GM19239 (cell line): ENCODE measurements at regions not wholly inside any gene's neighbourhood (a gene's known extent, or its start where the extent isn't known, plus 50 kb on each side); places are given as distances from the start of the nearest gene placed in this dataset.
"Not testable (repeated sequence)": the region's sequence is repeated elsewhere in the genome, so short reads cannot be mapped to it uniquely, and the experiment has no call there.

Experiments used
- DNase-seq: peaks from one replicate; pipeline ENCODE4 v3.0.0; 2011; ENCODE audit warnings: low spot score; ENCODE audit not compliant: insufficient read length
- FAIRE-seq: peaks from 2 replicates; lab custom pipeline; 2011; peaks lifted over from hg19 to GRCh38; lab: Jason Lieb, UNC

DNA sequence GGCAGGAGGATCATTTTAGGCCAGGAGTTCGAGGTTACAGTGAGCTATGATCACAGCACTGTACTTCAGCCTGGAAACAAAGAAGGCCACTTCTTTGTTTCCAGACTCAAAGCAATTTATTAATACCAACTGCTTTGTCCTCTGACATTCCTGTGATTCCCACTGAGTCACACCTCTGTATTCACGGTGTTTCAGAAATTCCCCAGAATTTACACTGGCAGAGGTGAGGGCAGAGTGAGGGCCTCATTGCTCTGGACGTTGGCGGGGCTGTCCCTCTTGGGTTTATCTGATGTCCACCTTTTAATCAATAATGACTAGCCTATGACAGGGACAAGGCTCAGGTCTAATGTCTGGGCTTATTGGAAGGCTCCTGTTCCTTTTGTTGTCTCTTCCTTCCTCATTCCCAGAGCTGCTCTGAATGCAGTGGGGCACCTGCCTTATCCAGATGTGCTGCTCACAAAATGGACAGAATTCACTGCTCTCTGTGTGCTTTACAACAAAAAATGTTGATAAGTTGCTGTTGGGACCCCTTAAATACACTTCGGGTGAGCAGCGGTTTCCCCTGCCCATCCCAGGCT lies 160.1 kb downstream of the BCL2L11 start:
- DNase-seq, FAIRE-seq: not testable (repeated sequence)

GRCh38 chr2:111282162-111282561 lies 161.4 kb downstream of the BCL2L11 start:
- not testable (repeated sequence) for FAIRE-seq, DNase-seq

DNA sequence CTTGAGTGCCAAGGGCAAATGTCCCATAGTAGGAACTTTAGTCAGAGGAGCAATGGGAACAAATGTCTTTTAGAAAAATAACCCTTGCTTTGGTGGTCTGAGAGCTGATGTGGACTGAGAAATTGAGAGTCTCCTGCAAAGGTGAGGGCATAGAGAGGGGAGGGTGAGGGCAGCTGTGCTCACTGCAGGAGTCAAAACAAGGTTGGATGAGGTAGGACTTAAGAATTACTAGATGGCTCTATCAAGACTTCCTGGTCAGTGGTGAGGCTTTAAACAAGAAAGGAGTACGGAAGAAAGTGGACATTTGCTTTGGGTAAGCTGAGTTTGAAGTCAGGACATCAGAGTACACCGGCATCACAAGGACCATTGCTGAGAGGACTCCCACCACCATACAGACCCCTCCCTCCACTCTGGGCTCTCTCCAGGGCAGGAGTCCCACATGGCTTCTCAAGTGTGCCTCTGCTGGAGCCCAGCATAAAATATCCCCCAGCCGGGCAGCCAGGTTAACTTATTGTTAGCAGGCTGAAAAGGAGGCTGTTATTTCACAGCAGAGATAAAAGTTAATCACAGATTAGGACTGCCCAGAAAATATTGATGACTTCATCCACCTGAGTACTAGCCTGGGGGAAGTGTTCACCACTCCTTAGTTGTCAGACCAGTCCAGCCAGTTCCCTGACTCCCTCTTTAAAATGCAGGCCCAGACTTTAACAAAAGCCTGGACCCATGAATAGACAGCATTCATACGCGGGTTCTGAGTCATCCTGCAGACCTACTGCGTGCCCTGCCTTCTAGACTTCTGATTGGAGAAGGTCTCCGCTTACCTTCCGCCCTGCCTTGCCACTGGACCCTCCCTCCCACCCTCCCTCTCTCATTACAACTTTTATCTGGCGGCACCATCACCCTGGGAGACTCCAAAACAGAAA lies 167.2 kb downstream of the BCL2L11 start:
- DNase-seq, FAIRE-seq: not testable (repeated sequence)

- FAIRE-seq, DNase-seq: not testable (repeated sequence)
These were observed 169.7 kb downstream of the BCL2L11 start for GRCh38 chr2:111290370-111290769.

- FAIRE-seq, DNase-seq: not testable (repeated sequence)
These were observed 170.9 kb downstream of the BCL2L11 start for GRCh38 chr2:111291566-111291965.

DNA sequence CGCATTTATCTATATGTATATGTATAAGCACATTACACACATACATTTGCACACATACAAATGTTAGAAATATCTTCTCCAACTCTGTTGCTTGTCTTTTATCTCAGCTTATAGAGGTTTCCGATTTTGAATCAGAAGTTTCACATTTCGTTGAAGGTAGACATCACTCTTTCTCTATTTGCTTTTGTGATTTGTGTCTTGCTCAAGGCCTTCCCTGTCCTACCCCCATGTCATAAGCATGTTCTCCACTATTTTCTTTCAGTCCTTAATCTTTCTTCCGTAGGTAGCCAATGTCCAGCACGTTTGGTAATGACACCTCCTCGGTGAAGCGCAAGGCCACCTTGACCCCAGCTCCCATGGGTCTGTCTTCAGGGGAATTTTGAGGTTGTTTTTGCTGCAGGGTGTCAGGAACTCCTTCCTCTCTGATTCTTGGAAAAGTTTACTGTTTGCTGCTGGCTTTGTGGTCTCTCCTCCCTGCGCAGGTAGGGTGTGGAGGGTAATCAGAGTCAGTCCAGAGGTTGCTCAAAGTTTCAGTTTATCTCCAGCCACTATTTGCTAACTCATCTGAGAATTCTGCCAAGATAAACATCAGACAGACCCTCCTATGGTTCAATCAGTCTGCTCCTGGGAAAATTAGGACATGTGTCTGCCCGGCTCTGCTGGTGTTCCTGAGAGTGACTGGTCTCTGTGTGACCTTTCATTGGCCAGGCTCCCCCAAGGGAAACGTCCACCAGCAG lies 171.7 kb downstream of the BCL2L11 start:
- not testable (repeated sequence) for FAIRE-seq, DNase-seq

DNA sequence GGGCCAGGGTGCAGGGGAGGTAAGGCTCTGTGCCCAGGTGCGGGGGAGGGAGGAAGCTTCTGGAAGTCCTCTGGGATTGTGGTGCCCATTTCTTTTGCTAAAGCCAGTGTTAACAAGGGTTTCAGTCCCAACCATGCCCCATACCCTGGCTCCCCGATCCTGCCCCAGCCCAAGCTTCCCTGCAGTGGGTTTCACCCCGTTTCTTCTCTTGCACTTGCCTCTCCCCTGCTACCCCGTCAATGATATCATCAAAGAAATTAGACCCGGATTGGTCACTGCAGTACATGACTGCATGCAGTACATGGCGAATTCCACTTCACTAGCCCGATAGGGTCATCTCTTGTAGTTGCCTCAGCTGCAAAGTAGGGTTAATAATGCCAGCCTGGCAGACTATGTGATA lies 174.0 kb downstream of the BCL2L11 start:
- not testable (repeated sequence) for DNase-seq, FAIRE-seq

GRCh38 chr2:111296122-111296804 lies 175.5 kb downstream of the BCL2L11 start:
- not testable (repeated sequence) for DNase-seq, FAIRE-seq

- not testable (repeated sequence) for DNase-seq, FAIRE-seq
These were observed 176.4 kb downstream of the BCL2L11 start for GRCh38 chr2:111297128-111297527.

GRCh38 chr2:111298927-111299326 lies 178.2 kb downstream of the BCL2L11 start:
- not testable (repeated sequence) for DNase-seq, FAIRE-seq

- DNase-seq, FAIRE-seq: not testable (repeated sequence)
These were observed 178.9 kb downstream of the BCL2L11 start for GRCh38 chr2:111299635-111300034.

- not testable (repeated sequence) for FAIRE-seq, DNase-seq
These were observed 181.0 kb downstream of the BCL2L11 start for GRCh38 chr2:111301677-111302076.

- FAIRE-seq, DNase-seq: not testable (repeated sequence)
These were observed 181.9 kb downstream of the BCL2L11 start for GRCh38 chr2:111302397-111303218.

DNA sequence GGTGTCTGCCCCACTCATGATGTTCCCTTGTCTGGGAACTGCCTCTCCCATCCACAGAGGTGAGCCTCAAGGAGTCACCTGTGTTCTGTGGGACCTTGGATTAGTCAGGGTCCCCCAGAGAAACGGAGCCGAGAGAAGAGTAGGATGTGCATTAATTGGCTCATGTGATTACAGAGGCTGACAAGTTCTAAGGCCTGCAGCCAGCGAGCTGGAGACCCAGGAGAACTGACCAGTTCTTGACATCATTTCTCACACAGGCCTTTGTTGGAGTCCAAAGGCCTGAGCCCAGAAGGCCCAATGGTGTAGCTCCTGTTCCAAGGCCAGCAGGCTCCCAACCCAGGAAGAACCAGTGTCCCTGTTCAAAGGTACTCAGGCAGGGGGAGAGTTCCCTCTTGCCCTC lies 186.6 kb downstream of the BCL2L11 start:
- not testable (repeated sequence) for DNase-seq, FAIRE-seq

DNA sequence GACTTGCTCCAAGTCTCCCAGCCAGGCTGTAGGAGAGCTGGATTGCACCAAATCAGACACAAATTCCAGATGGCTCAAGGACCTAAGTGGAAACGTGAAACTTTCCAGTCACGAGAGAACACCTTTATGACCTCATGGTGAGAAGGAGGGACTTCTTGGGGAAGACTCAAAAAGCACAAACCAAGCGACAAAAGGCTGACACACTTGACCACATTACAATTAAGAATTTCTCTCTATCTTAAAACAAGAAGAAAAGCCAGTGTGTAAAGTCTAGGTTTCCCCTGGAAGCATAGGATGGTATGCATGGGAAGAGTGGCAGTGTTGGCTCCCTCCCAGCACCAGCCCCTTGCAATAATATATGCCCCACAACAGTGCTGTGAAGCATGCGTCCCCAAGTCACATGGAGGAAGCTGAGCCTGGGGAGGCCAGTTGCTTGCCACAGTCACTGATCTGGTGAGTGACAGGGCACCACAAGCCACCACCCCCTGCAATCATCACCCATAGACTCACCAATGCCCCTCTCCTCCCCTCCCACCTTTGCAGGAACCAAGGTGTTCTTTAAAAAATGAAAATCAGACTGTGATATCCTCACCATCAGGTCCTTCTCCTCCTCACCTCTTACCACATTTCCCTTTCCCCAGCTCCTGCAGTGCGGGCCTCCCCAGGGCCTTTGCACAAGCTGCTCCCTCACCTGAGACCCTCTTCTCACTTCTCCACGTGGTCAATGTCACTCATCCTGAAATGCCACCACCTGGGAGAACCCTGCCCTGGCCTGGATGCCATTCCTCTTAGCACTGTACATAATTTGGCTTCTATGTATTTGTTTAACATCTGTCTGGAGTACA lies 188.7 kb downstream of the BCL2L11 start:
- DNase-seq, FAIRE-seq: not testable (repeated sequence)

- DNase-seq, FAIRE-seq: not testable (repeated sequence)
These were observed 189.7 kb downstream of the BCL2L11 start for GRCh38 chr2:111310395-111310794.

DNA sequence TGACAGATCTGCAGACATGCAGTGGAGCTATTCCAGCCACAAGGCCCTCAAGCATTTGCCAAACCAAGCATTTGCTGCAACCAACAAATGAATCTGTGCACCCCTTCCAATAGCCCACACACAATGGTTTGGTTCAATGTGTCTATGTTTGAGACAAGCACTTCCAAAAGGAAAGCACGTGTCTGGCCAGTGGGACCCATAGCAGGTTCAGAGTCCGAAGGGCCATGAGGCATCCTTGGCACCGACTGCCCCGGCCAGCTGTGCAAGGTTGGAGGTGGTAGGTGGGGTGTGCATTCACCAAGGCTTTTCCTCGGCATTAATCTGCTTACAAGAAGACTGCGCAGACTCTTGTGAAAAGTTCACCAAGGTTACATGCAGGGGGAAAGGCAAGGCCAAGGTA lies 190.9 kb downstream of the BCL2L11 start:
- not testable (repeated sequence) for DNase-seq, FAIRE-seq
